NCI-H345 (cell line): ENCODE measurements at regions not wholly inside any gene's neighbourhood (a gene's known extent, or its start where the extent isn't known, plus 50 kb on each side); places are given as distances from the start of the nearest gene placed in this dataset.
"Not testable (repeated sequence)": the region's sequence is repeated elsewhere in the genome, so short reads cannot be mapped to it uniquely, and the experiment has no call there.

ENCODE experiments used
- DNase-seq: peaks from one replicate; lab custom pipeline; 2025; lab: John Stamatoyannopoulos, UW

- no peak for DNase-seq
Observed at GRCh38 chr12:92061061-92061460, 84.6 kb downstream of the BTG1 start.

- no peak for DNase-seq
Observed at GRCh38 chr12:92059960-92060359, 85.7 kb downstream of the BTG1 start.

- no peak for DNase-seq
Observed at GRCh38 chr12:92058664-92059063, 87.0 kb downstream of the BTG1 start.

DNA sequence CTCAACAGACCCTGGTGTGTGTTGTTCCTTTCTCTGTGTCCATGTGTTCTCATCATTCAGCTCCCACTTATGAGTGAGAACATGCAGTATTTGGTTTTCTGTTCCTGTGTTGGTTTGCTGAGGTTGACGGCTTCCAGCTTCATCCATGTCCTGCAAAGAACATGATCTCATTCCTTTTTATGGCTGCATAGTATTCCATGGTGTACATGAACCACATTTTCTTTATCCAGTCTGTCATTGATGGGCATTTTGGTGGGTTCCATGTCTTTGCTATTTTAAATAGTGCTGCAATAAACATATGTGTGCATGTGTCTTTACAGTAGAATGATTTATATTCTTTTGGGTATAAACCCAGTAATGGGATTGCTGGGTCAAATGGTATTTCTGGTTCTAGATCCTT lies 88.9 kb downstream of the BTG1 start:
- DNase-seq: not testable (repeated sequence)

DNA sequence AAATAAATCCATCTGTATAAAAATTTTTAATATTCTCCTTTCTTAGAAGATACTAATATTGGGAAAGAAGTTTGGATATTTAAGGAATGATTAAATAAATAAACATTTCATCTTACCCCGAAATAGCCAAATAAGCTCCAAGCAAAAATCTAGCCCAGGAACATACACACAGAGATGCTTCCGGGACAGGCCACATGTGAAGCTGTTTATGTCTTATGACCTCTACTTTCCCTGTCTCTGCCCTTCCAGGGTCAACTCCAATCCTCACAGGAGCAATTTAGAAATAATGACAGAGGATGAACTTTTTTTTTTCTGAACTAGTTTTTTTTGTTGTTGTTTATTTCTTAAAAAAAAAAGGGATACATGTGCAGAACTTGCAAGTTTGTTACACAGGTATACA lies 89.4 kb downstream of the BTG1 start:
- DNase-seq: no peak

DNA sequence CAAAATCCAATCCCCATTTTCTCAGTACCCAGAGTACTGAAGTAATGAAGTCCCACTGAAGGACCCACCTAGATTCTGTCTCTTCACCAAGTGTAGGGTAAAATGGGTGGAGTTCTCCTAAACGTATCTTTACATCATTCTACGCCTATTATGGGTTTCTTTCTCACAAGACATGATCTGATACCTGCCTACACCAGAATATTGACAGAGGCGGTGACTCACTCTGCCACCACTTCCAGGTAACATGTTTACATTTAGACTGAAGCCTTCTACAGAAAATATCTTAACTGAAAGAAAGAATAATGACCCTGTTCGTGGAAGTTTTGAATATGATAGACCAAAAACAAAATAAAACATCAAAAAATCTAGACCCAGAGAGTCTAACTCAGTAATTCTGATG lies 89.8 kb downstream of the BTG1 start:
- no peak for DNase-seq

GRCh38 chr12:92051441-92051840 lies 94.2 kb downstream of the BTG1 start:
- DNase-seq: no peak

- no peak for DNase-seq
Observed at GRCh38 chr12:92049403-92049802, 96.2 kb downstream of the BTG1 start.

DNA sequence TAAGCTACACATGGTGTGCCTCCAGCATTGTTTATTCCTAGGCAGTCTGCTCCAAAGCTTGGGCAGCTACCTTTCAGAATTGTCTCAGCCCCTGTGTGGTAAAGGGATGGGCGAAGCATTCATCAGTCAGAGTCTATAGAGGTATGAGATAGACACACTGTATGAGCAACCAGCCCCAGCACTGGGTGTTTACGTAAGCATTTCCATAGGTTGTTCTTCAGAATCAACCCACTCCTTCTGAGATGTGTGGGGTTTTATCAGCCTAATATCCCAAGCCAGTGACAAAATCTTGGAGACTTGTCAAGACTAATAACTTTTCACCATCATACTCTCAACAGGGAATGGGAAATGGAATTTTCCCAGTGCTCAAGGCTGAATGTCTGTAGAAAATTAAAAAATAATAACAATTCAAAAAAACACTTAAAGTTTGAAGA lies 98.2 kb downstream of the BTG1 start:
- DNase-seq: no peak

DNA sequence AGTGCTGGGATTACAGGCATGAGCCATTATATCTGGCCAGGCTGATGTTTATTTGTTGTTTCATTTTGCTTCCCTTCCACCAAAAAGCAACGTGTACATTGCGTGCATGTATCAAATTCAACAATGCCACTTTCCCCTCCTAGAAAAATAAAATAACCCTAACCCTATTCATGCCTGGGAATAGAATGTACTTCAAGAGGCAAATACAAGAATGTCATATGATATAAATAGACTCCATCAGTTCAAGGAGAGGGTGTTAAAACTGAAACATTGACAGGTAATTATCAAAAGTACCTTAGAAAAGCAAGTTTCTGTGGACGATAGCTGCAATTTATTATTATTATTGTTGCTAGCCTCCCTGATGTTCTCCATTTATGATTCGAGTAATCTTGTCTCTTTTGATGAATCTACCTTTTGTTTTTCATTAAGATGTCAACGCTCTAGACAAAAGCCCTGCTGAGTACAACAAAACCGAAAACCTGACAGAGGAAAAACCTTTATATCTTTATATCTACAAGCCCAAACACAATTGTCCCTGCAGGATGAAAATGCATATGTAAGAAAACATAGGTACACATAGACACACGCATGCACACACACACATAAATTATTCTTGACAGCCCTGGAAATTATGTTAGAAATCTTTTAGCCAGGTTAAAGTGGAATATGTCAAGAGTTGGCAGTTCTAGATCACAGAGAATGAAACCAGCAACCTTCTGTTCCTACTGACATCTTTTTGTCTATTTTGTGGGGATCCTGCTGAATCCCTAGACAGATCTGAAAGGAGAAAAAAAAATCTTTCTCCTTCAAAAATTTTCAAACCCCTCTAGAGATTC lies 98.9 kb downstream of the BTG1 start:
- DNase-seq: no peak

- DNase-seq: no peak
Observed at GRCh38 chr12:92045852-92046251, 99.8 kb downstream of the BTG1 start.

- no peak for DNase-seq
Observed at GRCh38 chr12:92044435-92044834, 101.2 kb downstream of the BTG1 start.

DNA sequence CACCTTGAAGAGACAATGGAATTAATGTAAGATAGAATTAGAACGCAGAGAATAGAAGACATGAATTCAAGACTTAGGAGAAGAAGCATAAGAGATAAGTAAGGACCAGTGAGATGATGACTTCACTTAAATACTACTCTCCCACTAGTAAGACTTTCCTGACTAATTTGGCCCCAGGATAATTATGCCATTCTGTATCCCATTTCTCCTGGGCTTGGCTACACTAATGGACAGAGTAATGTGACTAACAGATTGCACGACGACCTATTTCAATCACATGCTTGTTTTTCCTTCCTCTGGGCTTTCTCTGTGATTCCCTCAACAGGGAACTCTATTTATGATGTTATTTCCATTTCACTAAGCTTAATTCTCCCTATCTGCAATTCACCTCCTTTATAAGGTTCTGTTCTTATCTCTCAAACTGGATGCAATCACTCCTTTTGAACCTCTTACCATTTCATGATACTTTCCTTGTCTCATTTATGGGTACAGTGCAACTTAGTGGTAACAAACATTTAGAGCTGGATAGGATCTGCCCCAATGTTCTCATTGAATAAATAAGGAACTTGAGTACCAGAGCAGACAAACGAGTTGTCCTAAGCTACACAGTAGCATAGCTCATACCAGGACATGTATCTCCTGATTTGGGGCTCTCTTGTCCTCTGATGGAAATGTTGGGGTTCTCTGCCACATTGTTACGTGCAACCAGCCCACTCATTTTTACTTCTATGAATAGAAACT lies 102.7 kb downstream of the BTG1 start:
- no peak for DNase-seq

GRCh38 chr12:92041742-92042141 lies 103.9 kb downstream of the BTG1 start:
- DNase-seq: no peak

GRCh38 chr12:92039046-92039445 lies 106.6 kb downstream of the BTG1 start:
- DNase-seq: no peak

DNA sequence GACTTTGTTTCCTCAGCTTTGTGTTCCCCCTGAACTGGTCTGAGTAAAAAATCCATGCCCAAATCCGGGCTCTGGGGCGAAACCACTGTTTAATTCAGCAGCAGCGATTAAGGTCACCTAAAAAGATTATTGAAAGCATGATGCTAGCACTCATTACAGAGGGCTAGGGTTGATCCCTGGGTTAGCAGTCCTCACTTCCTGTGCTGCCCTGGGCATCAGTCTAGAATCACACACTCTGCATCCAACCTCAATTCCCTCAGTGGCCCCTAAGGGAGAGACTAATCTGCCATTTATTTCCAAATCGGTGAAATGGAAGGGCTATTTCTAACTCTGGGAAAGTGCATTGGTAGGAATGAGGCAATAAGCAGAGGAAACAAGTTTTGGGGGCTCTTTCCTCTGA lies 107.2 kb downstream of the BTG1 start:
- no peak for DNase-seq

DNA sequence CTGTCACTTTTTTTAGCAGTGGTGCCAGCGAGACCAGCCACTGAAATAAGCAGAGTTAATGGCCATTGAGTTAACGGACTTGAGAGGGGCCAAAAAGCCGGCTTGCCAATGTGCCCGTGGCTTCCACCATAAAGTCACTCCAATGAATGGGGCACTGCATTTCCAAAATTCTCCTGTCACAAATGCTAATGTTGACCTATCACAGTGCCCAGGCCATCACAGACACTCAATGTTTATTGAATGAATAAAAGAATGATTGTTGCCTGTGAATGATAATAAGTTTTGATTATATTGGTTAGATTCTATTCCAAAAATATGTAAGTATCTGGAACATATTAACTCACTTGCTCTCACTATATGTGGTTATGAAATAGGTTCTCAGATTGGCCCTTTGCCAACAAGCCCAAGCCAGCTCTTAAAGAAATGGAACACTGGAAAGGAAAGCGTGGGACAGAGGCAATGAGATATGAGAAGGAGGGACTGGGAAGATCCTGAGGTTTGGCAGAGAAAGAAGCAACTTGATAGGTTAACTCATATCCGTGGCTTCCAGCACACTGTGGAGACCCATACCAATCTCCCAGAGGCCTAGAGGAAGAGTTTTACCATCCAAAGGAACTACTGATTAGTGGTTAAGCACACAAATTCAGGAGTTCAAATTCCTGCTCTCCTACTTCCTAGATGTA lies 108.7 kb downstream of the BTG1 start:
- DNase-seq: no peak

DNA sequence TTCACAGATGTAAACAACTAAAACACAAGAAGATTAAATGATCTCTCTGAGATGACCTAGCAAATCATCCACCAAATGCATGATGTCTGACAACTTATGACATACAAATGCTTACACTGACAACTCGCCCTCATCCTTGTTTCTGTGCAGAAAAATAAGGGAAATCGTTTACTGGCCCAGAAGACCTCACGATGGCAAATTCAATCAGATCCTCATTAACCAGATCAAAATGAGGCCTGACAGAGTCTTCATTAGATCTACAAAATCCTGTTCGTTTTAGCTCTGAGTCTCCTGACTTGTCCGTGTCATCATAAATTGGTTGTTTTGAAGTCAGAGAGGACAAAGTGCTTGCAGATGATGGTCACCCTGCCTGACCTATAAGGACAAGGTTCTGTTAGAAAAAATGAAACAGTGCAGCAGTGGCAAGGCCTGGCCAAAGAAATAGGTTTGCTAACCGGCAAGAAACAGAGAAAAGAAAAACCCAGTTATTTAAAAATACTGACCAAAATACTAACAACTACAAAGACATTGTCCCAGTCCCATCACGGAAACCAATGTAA lies 109.5 kb downstream of the BTG1 start:
- no peak for DNase-seq

DNA sequence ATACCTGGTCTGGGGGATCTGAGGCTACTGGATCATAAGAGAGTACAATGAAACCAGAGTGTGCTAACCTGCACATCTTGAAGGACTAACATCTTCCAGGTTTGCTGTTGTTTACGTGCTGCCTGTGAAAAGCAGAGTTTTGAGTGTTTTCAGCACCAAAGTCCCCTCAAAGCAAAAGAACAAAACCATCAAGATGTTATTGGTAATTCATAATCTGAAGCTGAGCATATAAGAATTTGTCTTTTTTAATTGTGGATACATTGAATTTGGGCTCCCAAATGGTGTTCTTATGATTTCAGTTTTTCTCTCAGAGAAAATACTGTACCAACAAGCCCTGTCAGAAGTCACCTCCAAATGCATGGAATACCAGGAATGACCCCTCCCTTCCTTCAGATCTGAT lies 110.2 kb downstream of the BTG1 start:
- no peak for DNase-seq

- peak; percentile 96 for DNase-seq
Observed at GRCh38 chr12:92034858-92035401, 110.7 kb downstream of the BTG1 start.

GRCh38 chr12:92034083-92034482 lies 111.6 kb downstream of the BTG1 start:
- no peak for DNase-seq

GRCh38 chr12:92032965-92033364 lies 112.7 kb downstream of the BTG1 start:
- no peak for DNase-seq
